ENCODE measurements at regions not wholly inside any gene's neighbourhood (a gene's known extent, or its start where the extent isn't known, plus 50 kb on each side); places are given as distances from the start of the nearest gene placed in this dataset.

DNA sequence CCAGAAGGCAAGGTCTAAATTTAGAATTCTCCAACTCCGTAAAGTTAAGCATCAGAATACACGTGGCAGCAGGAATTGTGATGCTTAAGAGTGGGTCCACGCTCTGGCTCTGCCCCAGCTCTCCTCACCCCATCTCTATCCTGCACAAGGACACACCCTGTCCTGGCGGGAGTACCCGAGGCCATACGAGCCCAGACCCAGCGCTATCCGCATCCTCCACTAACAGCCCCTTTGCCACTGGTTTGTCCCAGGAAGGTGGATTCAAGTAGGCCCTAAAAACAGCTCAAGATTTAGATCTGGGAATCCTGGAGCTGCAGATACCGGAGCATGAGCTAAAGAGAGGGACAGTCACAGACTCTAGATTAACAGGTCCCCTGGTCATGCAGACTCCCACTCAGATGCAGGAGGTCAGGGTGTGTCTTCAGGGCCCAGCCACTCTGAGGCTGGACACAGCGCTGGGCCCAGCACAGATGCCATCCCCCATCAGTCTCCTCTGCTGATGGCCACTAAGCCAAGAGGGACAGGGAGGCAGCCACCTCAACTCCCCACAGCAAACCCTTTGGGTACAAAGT, 393.3 kb downstream of the NPHP4 start:
- no peak overlapping the region for H3K9ac ChIP-seq (ENCODE audit: low read depth in 1 of 2, low read length in 2 of 2)
- no peak for TF ChIP-seq HNF4A (conservative IDR thresholded peaks at IDR 0.05)
- TF ChIP-seq, protein P1, sequence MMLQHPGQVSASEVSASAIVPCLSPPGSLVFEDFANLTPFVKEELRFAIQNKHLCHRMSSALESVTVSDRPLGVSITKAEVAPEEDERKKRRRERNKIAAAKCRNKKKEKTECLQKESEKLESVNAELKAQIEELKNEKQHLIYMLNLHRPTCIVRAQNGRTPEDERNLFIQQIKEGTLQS (IDR thresholded peaks at IDR 0.05), result no peak
- TF ChIP-seq RXRA (IDR thresholded peaks at IDR 0.05), result no peak
- no peak for TF ChIP-seq JUND (IDR thresholded peaks at IDR 0.05)
- TF ChIP-seq HNF4G (IDR thresholded peaks at IDR 0.05), result no peak
- TF ChIP-seq TAF1 (conservative IDR thresholded peaks at IDR 0.05), result no peak
- no peak for TF ChIP-seq NR2F2 (IDR thresholded peaks at IDR 0.05)
- TF ChIP-seq GABPA (IDR thresholded peaks at IDR 0.05 in 1 of 2, conservative IDR thresholded peaks at IDR 0.05 in 1 of 2), result no peak
- TF ChIP-seq, protein P2, sequence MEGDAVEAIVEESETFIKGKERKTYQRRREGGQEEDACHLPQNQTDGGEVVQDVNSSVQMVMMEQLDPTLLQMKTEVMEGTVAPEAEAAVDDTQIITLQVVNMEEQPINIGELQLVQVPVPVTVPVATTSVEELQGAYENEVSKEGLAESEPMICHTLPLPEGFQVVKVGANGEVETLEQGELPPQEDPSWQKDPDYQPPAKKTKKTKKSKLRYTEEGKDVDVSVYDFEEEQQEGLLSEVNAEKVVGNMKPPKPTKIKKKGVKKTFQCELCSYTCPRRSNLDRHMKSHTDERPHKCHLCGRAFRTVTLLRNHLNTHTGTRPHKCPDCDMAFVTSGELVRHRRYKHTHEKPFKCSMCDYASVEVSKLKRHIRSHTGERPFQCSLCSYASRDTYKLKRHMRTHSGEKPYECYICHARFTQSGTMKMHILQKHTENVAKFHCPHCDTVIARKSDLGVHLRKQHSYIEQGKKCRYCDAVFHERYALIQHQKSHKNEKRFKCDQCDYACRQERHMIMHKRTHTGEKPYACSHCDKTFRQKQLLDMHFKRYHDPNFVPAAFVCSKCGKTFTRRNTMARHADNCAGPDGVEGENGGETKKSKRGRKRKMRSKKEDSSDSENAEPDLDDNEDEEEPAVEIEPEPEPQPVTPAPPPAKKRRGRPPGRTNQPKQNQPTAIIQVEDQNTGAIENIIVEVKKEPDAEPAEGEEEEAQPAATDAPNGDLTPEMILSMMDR (IDR thresholded peaks at IDR 0.05; ENCODE audit: low read depth, low read length, missing input control), result no peak
- TF ChIP-seq FOXA2 (IDR thresholded peaks at IDR 0.05), result no peak
- TF ChIP-seq, protein P3, sequence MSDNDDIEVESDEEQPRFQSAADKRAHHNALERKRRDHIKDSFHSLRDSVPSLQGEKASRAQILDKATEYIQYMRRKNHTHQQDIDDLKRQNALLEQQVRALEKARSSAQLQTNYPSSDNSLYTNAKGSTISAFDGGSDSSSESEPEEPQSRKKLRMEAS (IDR thresholded peaks at IDR 0.05), result no peak
- no peak for TF ChIP-seq RAD21 (IDR thresholded peaks at IDR 0.05)
- TF ChIP-seq EGR1 (IDR thresholded peaks at IDR 0.05; ENCODE audit: low read depth in 2 of 2), result no peak
- TF ChIP-seq SP1 (IDR thresholded peaks at IDR 0.05), result no peak
- TF ChIP-seq, protein P4, sequence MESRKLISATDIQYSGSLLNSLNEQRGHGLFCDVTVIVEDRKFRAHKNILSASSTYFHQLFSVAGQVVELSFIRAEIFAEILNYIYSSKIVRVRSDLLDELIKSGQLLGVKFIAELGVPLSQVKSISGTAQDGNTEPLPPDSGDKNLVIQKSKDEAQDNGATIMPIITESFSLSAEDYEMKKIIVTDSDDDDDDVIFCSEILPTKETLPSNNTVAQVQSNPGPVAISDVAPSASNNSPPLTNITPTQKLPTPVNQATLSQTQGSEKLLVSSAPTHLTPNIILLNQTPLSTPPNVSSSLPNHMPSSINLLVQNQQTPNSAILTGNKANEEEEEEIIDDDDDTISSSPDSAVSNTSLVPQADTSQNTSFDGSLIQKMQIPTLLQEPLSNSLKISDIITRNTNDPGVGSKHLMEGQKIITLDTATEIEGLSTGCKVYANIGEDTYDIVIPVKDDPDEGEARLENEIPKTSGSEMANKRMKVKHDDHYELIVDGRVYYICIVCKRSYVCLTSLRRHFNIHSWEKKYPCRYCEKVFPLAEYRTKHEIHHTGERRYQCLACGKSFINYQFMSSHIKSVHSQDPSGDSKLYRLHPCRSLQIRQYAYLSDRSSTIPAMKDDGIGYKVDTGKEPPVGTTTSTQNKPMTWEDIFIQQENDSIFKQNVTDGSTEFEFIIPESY (IDR thresholded peaks at IDR 0.05), result no peak
- no peak for TF ChIP-seq YY1 (IDR thresholded peaks at IDR 0.05)
- H3K27ac ChIP-seq (ENCODE audit: low read depth in 1 of 2, low read length in 2 of 2), result no peak overlapping the region
- no peaks in the 10 kb centered on the region for H3K9me3 ChIP-seq (ENCODE audit: control insufficient read depth in 4 of 4, low read length in 3 of 4)
- peaks cover 0 to 6% (median 2%) of the 10 kb centered on the region in 4 donors for H3K4me1 ChIP-seq (ENCODE audit: control insufficient read depth in 4 of 4, insufficient read depth in 4 of 4, low read length in 3 of 4)
- WGBS, result 68% methylated on average over 10 of the region's 10 CpGs
- H3K4me3 ChIP-seq (ENCODE audit: low read depth in 1 of 3, low read length in 3 of 3), result no peak overlapping the region
- H3K27me3 ChIP-seq (ENCODE audit: control insufficient read depth in 4 of 4, insufficient read depth in 4 of 4, low read length in 3 of 4), result peaks cover 0 to 7% (median under 1%) of the 10 kb centered on the region in 4 donors
- DNase-seq (ENCODE audit: low spot score), result peak; percentile 14
- H3K36me3 ChIP-seq (ENCODE audit: control insufficient read depth in 4 of 4, insufficient read depth in 3 of 4, low read depth in 1 of 4, low read length in 3 of 4), result no peaks in the 10 kb centered on the region

DNA sequence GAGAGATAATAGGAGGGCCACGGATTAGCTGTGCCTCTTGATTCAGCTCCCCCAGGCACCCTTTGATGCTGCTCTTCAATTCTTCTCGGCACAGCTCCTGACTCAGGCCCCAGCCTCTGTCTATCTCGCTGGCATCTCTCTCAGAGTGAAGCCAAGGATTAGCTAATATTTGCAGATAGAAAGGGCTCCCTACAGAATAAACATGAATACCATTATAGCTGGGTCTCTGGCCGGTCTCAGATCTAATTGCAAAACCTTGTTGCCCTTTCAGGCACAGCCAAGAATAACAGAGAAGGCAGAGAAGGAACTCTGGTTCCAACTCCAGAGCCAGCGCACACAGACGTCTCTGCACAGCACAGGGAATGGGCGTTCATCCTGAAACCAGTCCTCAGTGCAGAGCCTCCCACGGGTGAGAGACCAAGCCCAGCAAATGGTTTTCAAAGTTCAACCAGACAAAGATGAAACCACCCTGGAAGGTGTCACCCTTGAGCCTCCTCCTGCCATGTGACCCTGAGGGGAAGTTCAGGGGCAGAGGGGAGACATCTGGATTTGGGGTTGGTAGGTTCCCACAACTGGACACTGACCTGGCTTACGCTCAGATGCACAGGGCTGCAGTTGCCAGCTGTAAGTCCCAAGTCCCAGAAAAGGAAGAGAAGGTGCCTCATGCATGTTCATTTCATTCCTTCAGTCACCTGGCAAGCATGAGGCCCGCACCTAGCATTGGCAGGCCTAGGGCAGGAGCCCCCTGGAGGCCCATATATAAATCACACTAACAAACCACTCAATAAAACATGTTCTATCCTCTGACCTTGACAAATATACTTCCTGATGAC, 394.0 kb downstream of the NPHP4 start:
- TF ChIP-seq HNF4A (conservative IDR thresholded peaks at IDR 0.05), result peak; percentile 32 to 39
- peak in 1 of 2 donors; percentile 27 for TF ChIP-seq RXRA (IDR thresholded peaks at IDR 0.05)
- TF ChIP-seq YY1 (IDR thresholded peaks at IDR 0.05), result peak; percentile 16
- no peak for TF ChIP-seq FOXA1 (IDR thresholded peaks at IDR 0.05)
- TF ChIP-seq FOXA2 (IDR thresholded peaks at IDR 0.05), result peak; percentile 29
- TF ChIP-seq NR2F2 (IDR thresholded peaks at IDR 0.05), result no peak
- TF ChIP-seq, protein P5, sequence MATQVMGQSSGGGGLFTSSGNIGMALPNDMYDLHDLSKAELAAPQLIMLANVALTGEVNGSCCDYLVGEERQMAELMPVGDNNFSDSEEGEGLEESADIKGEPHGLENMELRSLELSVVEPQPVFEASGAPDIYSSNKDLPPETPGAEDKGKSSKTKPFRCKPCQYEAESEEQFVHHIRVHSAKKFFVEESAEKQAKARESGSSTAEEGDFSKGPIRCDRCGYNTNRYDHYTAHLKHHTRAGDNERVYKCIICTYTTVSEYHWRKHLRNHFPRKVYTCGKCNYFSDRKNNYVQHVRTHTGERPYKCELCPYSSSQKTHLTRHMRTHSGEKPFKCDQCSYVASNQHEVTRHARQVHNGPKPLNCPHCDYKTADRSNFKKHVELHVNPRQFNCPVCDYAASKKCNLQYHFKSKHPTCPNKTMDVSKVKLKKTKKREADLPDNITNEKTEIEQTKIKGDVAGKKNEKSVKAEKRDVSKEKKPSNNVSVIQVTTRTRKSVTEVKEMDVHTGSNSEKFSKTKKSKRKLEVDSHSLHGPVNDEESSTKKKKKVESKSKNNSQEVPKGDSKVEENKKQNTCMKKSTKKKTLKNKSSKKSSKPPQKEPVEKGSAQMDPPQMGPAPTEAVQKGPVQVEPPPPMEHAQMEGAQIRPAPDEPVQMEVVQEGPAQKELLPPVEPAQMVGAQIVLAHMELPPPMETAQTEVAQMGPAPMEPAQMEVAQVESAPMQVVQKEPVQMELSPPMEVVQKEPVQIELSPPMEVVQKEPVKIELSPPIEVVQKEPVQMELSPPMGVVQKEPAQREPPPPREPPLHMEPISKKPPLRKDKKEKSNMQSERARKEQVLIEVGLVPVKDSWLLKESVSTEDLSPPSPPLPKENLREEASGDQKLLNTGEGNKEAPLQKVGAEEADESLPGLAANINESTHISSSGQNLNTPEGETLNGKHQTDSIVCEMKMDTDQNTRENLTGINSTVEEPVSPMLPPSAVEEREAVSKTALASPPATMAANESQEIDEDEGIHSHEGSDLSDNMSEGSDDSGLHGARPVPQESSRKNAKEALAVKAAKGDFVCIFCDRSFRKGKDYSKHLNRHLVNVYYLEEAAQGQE (IDR thresholded peaks at IDR 0.05), result no peak
- Histone ChIP-seq H3K27me3 (ENCODE audit: control insufficient read depth in 4 of 4, insufficient read depth in 4 of 4, low read length in 3 of 4) (peaks cover 0 to 7% (median 2%) of the 10 kb centered on the region in 4 donors), H3K4me1 (ENCODE audit: control insufficient read depth in 4 of 4, insufficient read depth in 4 of 4, low read length in 3 of 4) (peaks cover 0 to 6% (median 2%) of the 10 kb centered on the region in 4 donors), H3K9ac (ENCODE audit: low read depth in 1 of 2, low read length in 2 of 2) (no peak overlapping the region), H3K4me3 (ENCODE audit: low read depth in 1 of 3, low read length in 3 of 3) (no peak overlapping the region), H3K9me3 (ENCODE audit: control insufficient read depth in 4 of 4, low read length in 3 of 4) (no peaks in the 10 kb centered on the region), H3K36me3 (ENCODE audit: control insufficient read depth in 4 of 4, insufficient read depth in 3 of 4, low read depth in 1 of 4, low read length in 3 of 4) (no peaks in the 10 kb centered on the region), H3K27ac (ENCODE audit: low read depth in 1 of 2, low read length in 2 of 2) (no peak overlapping the region)
- DNase-seq (ENCODE audit: low spot score), result peak; percentile 23
- WGBS, result 32% methylated on average over 10 of the region's 10 CpGs
